ENCODE measurements at regions not wholly inside any gene's neighbourhood (a gene's known extent, or its start where the extent isn't known, plus 50 kb on each side); places are given as distances from the start of the nearest gene placed in this dataset.
"Not testable (repeated sequence)": the region's sequence is repeated elsewhere in the genome, so short reads cannot be mapped to it uniquely, and the experiment has no call there.

DNA sequence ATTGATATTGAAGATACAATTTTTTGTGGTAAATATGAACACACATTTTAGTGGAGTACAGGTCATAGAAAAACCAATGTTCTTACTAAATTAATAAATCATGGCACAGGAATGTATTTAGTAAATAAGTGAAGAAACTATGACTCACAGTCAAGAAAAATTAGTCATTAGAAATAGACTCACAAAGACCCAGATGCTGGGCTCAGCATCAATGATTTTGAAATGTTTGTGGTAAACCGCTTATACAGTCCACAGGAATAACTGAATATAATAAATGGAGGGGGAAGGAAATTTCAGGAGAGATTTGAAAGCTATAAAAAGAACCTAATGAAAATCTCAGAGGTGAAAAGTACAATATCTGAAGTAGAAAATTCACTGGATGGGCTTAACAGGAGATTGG, 138.3 kb upstream of the ADCY1 start:
- WGBS, 3 donors = 73 to 77% (median 75%) methylated on average over 1 of the region's 1 CpG

DNA sequence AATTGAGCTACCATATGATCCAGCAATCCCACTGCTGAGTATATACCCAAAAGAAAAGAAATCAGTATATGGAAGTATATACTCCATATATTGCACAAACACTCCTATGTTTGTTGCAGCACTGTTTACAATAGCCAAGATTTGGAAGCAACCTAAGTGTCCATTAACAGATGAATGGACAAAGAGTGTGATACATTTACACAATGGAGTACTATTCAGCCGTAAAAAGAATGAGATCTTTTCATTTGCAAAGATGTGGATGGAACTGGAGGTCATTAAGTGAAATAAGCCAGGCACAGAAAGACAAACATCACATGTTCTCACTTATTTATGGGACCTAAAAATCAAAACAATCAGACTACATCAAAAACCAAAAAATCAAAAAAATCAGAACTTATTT, 133.4 kb upstream of the ADCY1 start:
- not testable (repeated sequence) for H3K27me3 ChIP-seq; H3K4me1 ChIP-seq (ENCODE audit: insufficient read depth); DNase-seq; H3K36me3 ChIP-seq; H3K27ac ChIP-seq; H3K9me3 ChIP-seq; H3K4me3 ChIP-seq
- 71 to 80% (median 74%) methylated on average over 1 of the region's 1 CpG for WGBS, 3 donors
- intact Hi-C loops (cut with DNase I) = loop anchor here in 1 of 4 donors (2.0 kb wide), 1 partner anchor 28 kb away; no protein-coding TSS in a partner anchor

More for the DNA sequence above, 138.3 kb upstream of the ADCY1 start:
- Histone ChIP-seq H3K27me3 (no peaks in the 10 kb centered on the region), H3K4me1 (ENCODE audit: insufficient read depth) (no peaks in the 10 kb centered on the region), H3K9me3 (no peaks in the 10 kb centered on the region), H3K36me3 (no peaks in the 10 kb centered on the region), H3K27ac (no peak overlapping the region), H3K4me3 (no peak overlapping the region)
- intact Hi-C loops (cut with DNase I) = loop anchor here in 1 of 4 donors (2.0 kb wide), 1 partner anchor 21 kb away; no protein-coding TSS in a partner anchor
- no peak for DNase-seq
- no peak for TF ChIP-seq CTCF (IDR thresholded peaks at IDR 0.05)
- no peak for TF ChIP-seq POLR2A (IDR thresholded peaks at IDR 0.05)
- no peak for TF ChIP-seq EP300 (IDR thresholded peaks at IDR 0.05)

DNA sequence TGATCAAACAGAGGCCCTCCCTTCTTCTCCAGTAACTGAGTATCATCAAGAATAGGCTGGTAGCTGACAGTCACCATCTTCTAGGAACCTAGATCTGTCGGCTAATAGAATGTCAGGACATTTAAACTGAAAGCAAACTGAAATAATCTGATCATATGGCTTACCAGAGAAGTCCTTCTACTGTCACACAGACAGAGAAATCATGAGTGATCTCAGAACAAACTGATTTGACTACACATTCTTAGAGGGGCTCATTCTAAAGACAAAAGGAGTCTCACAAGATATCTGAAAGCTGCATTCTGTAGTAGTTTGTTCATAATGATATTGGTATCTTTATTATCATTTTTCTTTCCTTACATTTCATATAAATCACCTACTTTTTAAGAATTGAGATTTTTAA, 130.9 kb upstream of the ADCY1 start:
- Histone ChIP-seq H3K36me3 (no peaks in the 10 kb centered on the region), H3K4me1 (ENCODE audit: insufficient read depth) (no peaks in the 10 kb centered on the region), H3K27me3 (no peaks in the 10 kb centered on the region), H3K9me3 (no peaks in the 10 kb centered on the region), H3K4me3 (no peak overlapping the region), H3K27ac (no peak overlapping the region)
- intact Hi-C loops (cut with DNase I) = no loop called here
- 67 to 78% (median 74%) methylated on average over 1 of the region's 1 CpG for WGBS, 3 donors
- TF ChIP-seq EP300 (IDR thresholded peaks at IDR 0.05) (no peak), CTCF (IDR thresholded peaks at IDR 0.05) (no peak), POLR2A (IDR thresholded peaks at IDR 0.05) (no peak)
- DNase-seq = no peak

- intact Hi-C loops (cut with DNase I) = no loop called here
- Histone ChIP-seq H3K9me3 (no peaks in the 10 kb centered on the region), H3K36me3 (no peaks in the 10 kb centered on the region), H3K27me3 (no peaks in the 10 kb centered on the region), H3K4me3 (no peak overlapping the region), H3K27ac (no peak overlapping the region), H3K4me1 (ENCODE audit: insufficient read depth) (no peaks in the 10 kb centered on the region)
- TF ChIP-seq CTCF (IDR thresholded peaks at IDR 0.05) (no peak), POLR2A (IDR thresholded peaks at IDR 0.05) (no peak), EP300 (IDR thresholded peaks at IDR 0.05) (no peak)
- 75 to 87% (median 76%) methylated on average over 2 of the region's 2 CpGs for WGBS, 3 donors
- no peak for DNase-seq
These were observed 127.8 kb upstream of the ADCY1 start for GRCh38 chr7:45446195-45446944.

DNA sequence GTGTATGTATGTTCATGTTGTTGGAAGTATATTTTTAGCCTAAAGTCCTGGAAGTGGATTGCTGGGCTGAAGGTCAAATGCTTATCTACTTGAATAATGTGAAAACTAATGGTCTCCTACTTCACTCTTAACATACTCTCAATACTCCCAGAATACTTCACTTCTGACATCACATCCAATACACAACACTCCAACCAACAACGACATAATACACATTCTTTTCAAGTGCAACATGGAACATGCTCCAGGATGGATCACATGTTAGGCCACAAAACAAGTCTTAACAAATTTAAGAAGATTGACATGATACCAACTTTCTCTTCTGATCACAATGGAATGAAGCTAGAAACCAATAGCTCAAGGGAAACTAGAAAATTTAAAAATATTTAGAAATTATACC, 126.9 kb upstream of the ADCY1 start:
- intact Hi-C loops (cut with DNase I) = no loop called here
- no peaks in the 10 kb centered on the region for H3K9me3 ChIP-seq
- H3K36me3 ChIP-seq = no peaks in the 10 kb centered on the region
- no peaks in the 10 kb centered on the region for H3K27me3 ChIP-seq
- 63 to 85% (median 63%) methylated on average over 1 of the region's 1 CpG for WGBS, 3 donors
- no peak overlapping the region for H3K4me3 ChIP-seq
- DNase-seq = no peak
- no peak overlapping the region for H3K27ac ChIP-seq
- no peaks in the 10 kb centered on the region for H3K4me1 ChIP-seq (ENCODE audit: insufficient read depth)
- TF ChIP-seq POLR2A (IDR thresholded peaks at IDR 0.05) (no peak), CTCF (IDR thresholded peaks at IDR 0.05) (no peak), EP300 (IDR thresholded peaks at IDR 0.05) (no peak)

All from ovary (tissue), 7 donors.